Stomach (tissue), 4 donors: ENCODE measurements at regions not wholly inside any gene's neighbourhood (a gene's known extent, or its start where the extent isn't known, plus 50 kb on each side); places are given as distances from the start of the nearest gene placed in this dataset.

Experiments used
- POLR2A ChIP-seq, 4 donors: fragments of 450-650 bp; IDR thresholded peaks; one replicate each; pipeline ENCODE4 v1.6.1; 2016; ENCODE audit warnings: antibody characterized with exemption in 4 of 4, control low read depth in 2 of 4, mild to moderate bottlenecking in 1 of 4, moderate library complexity in 1 of 4
- TF ChIP-seq, protein P1 (sequence below), 7 experiments: fragments of 450-650 bp in 4 of 7; fragments of 200-600 bp in 3 of 7; sonication (generic) in 3 of 7; IDR thresholded peaks; one replicate each; pipeline ENCODE4 v1.5.1; 2016 to 2019; ENCODE audit warnings: antibody characterized with exemption in 7 of 7, control low read depth in 2 of 7, mild to moderate bottlenecking in 1 of 7

DNA sequence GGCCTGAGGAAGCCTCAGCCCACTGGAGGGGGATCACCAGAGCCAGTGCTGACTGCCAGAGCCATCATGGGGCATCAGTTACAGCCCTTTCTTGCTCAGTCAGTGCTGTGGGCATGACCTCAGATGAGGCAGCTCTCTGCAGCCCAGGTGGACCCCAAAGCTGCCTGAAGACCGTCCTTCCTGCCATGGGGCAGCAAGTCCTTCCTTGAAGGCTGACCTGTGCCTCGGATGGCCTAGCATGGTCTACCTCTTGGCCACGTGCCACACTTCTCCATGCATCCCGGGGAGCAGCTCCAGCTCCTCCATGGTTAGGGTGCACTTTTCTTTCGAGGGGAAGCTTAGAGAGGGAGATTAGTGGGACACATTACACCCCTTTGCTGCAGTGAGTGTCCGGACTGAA is 233.4 kb downstream of the VAPA start:
- TF ChIP-seq, protein P1, sequence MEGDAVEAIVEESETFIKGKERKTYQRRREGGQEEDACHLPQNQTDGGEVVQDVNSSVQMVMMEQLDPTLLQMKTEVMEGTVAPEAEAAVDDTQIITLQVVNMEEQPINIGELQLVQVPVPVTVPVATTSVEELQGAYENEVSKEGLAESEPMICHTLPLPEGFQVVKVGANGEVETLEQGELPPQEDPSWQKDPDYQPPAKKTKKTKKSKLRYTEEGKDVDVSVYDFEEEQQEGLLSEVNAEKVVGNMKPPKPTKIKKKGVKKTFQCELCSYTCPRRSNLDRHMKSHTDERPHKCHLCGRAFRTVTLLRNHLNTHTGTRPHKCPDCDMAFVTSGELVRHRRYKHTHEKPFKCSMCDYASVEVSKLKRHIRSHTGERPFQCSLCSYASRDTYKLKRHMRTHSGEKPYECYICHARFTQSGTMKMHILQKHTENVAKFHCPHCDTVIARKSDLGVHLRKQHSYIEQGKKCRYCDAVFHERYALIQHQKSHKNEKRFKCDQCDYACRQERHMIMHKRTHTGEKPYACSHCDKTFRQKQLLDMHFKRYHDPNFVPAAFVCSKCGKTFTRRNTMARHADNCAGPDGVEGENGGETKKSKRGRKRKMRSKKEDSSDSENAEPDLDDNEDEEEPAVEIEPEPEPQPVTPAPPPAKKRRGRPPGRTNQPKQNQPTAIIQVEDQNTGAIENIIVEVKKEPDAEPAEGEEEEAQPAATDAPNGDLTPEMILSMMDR (IDR thresholded peaks at IDR 0.05) = no peak
- no peak for TF ChIP-seq POLR2A (IDR thresholded peaks at IDR 0.05)
